CD14-positive monocyte (primary cell): ENCODE measurements at regions not wholly inside any gene's neighbourhood (a gene's known extent, or its start where the extent isn't known, plus 50 kb on each side); places are given as distances from the start of the nearest gene placed in this dataset.

ENCODE experiments used
- DNase-seq, 3 donors: peaks; one replicate each; pipeline ENCODE4 v3.0.0-alpha.2; 2011 to 2022
- H2AFZ ChIP-seq: 2 replicates; pipeline ENCODE4 v1.6.0; 2012; ENCODE audit warnings: mild to moderate bottlenecking, low read depth, low read length, inconsistent platforms; ENCODE audit not compliant: insufficient read depth, poor library complexity, severe bottlenecking
- H3K27ac ChIP-seq, 2 donors: 1 replicate in 1 of 2; 2 replicates in 1 of 2; pipeline ENCODE4 v1.5.1; 2012 to 2013; ENCODE audit warnings: low read length in 2 of 2, control low read depth in 1 of 2, inconsistent platforms in 1 of 2, low read depth in 1 of 2, mild to moderate bottlenecking in 1 of 2
- H3K27me3 ChIP-seq, 2 donors: one replicate each; pipeline versions ENCODE4 v1.6.0 to v1.6.1; 2011 to 2013; ENCODE audit warnings: low read length in 2 of 2; ENCODE audit not compliant: control insufficient read depth in 2 of 2, insufficient read depth in 2 of 2
- H3K36me3 ChIP-seq, 2 donors: replicated peaks in 1 of 2; 1 replicate in 1 of 2; 2 replicates in 1 of 2; pipeline versions ENCODE4 v1.5.1 to v1.6.1; 2012 to 2013; ENCODE audit warnings: low read length in 2 of 2, control low read depth in 1 of 2, inconsistent platforms in 1 of 2, mild to moderate bottlenecking in 1 of 2; ENCODE audit not compliant: insufficient read depth in 2 of 2, control insufficient read depth in 1 of 2
- H3K4me1 ChIP-seq, 2 donors: 1 replicate in 1 of 2; 2 replicates in 1 of 2; pipeline versions ENCODE4 v1.5.1 to v1.6.1; 2012 to 2013; ENCODE audit warnings: low read length in 2 of 2, control low read depth in 1 of 2, inconsistent platforms in 1 of 2, mild to moderate bottlenecking in 1 of 2, moderate library complexity in 1 of 2; ENCODE audit not compliant: insufficient read depth in 2 of 2, control insufficient read depth in 1 of 2
- H3K4me2 ChIP-seq: replicated peaks from 2 replicates; pipeline ENCODE3; 2012; ENCODE audit warnings: low read length, moderate library complexity, mild to moderate bottlenecking; ENCODE audit not compliant: poor library complexity, severe bottlenecking; ENCODE audit errors: extremely low read depth
- H3K4me3 ChIP-seq, 3 experiments: fragments of 200-600 bp in 1 of 3; sonication (generic) in 1 of 3; replicated peaks in 1 of 3; 1 replicate in 2 of 3; 2 replicates in 1 of 3; pipeline ENCODE4 v1.5.1; 2011 to 2013; ENCODE audit warnings: low read length in 3 of 3, mild to moderate bottlenecking in 3 of 3, control low read depth in 2 of 3, low read depth in 2 of 3, inconsistent platforms in 1 of 3, moderate library complexity in 1 of 3
- H3K79me2 ChIP-seq: 2 replicates; pipeline ENCODE4 v1.6.0; 2012; ENCODE audit warnings: mild to moderate bottlenecking, control low read depth, inconsistent platforms, low read length, moderate library complexity; ENCODE audit not compliant: insufficient read depth
- H3K9ac ChIP-seq: 2 replicates; pipeline ENCODE4 v1.6.0; 2017; ENCODE audit warnings: low read length, mild to moderate bottlenecking; ENCODE audit not compliant: insufficient read depth, poor library complexity, severe bottlenecking
- H3K9me3 ChIP-seq, 2 donors: replicated peaks in 1 of 2; 1 replicate in 1 of 2; 2 replicates in 1 of 2; pipeline versions ENCODE4 v1.5.1 to v1.6.1; 2012 to 2013; ENCODE audit warnings: low read length in 2 of 2, control low read depth in 1 of 2; ENCODE audit not compliant: control insufficient read depth in 1 of 2, insufficient read depth in 1 of 2
- H4K20me1 ChIP-seq: 2 replicates; pipeline ENCODE4 v1.6.0; 2012; ENCODE audit warnings: mild to moderate bottlenecking, low read length, control low read depth, moderate library complexity; ENCODE audit not compliant: insufficient read depth
- H3K27ac Mint-ChIP-seq, 7 donors: one replicate each; pipeline ENCODE4 v1.8.0; 2020; ENCODE audit warnings: mild to moderate bottlenecking in 7 of 7, mixed read lengths in 7 of 7, moderate library complexity in 6 of 7, inconsistent platforms in 2 of 7
- H3K27me3 Mint-ChIP-seq, 3 donors: one replicate each; pipeline ENCODE4 v1.8.0; 2021 to 2022; ENCODE audit warnings: low read depth in 3 of 3, mild to moderate bottlenecking in 3 of 3, mixed read lengths in 3 of 3, moderate library complexity in 3 of 3, inconsistent platforms in 1 of 3
- H3K36me3 Mint-ChIP-seq, 2 donors: one replicate each; pipeline ENCODE4 v1.8.0; 2020; ENCODE audit warnings: mixed read lengths in 2 of 2, inconsistent platforms in 1 of 2, mild to moderate bottlenecking in 1 of 2
- H3K4me1 Mint-ChIP-seq: one replicate; pipeline ENCODE4 v1.8.0; 2020; ENCODE audit warnings: mild to moderate bottlenecking, mixed read lengths
- H3K4me3 Mint-ChIP-seq, 2 donors: one replicate each; pipeline ENCODE4 v1.8.0; 2020; ENCODE audit warnings: mild to moderate bottlenecking in 2 of 2, mixed read lengths in 2 of 2, moderate library complexity in 1 of 2
- H3K9me3 Mint-ChIP-seq, 7 donors: one replicate each; pipeline ENCODE4 v1.8.0; 2020 to 2022; ENCODE audit warnings: mixed read lengths in 7 of 7, mild to moderate bottlenecking in 6 of 7, moderate library complexity in 6 of 7, inconsistent platforms in 2 of 7
- WGBS: methylation state at CpG from one replicate; pipeline ENCODE4 v1.1.5; 2013; ENCODE audit warnings: missing lambda C conversion rate; ENCODE audit not compliant: insufficient coverage; 5-methylcytosine and 5-hydroxymethylcytosine counted together
- intact Hi-C, 2 donors: fragments of 100-400 bp; cut with micrococcal nuclease; formaldehyde crosslinking; loops; one replicate each; pipeline versions ENCODE4 v1.15.0 to v1.15.1; 2023
- TF ChIP-seq, protein P1 (sequence below): fragments of 200-600 bp; IDR thresholded peaks from one replicate; pipeline ENCODE4 v1.8.0; 2022; ENCODE audit warnings: antibody characterized with exemption, mild to moderate bottlenecking

DNA sequence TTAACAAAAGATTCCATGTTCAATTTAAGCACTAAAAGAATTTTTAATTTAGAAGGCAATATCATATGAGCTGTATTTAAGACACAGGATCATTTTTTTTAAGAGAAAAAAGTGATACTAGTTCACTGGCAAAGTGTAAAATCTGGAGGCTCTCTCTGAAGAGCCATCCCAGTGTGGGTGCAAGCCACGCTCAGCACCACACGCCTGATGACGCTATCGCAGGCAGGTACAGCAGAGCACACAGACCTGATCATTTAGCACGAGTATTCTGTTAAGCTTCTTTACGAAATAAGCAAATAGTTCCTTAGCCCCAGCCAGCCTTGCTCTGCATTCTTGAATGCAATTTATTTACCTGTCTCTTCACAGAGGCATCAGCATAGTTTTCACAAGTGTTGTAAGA, 198.6 kb downstream of the SIPA1L2 start:
- intact Hi-C loops: no loop called here
- no peak overlapping the region for H2AFZ ChIP-seq

DNA sequence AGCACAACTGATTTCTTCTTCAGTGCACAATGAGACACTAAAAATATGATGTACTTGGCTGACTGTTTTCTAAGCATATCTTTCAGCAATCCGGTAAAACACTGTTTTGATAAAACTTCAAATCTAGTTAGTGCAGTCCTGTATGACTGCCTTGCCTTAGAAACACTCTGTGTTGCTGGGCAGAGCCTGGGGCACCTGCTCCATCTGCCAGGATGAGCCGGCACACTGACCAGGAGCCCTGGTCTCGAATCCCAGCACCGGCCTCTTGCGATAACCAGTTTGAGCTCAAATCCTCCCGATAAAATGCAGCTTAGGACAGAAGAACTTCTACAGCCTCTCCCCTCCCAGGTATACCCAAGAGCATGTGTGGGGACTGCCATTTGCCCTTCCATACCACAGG, 199.5 kb downstream of the SIPA1L2 start:
- no peak overlapping the region for H2AFZ ChIP-seq
- no peaks in the 10 kb centered on the region for H3K79me2 ChIP-seq
- H3K4me2 ChIP-seq: no peak overlapping the region
- Mint-ChIP-seq H3K36me3 (peaks cover 32 to 39% of the 10 kb centered on the region in 2 donors), H3K27me3 (peaks cover 0 to 2% (median 0%) of the 10 kb centered on the region in 3 donors), H3K4me3 (no peak overlapping the region), H3K9me3 (no peaks in the 10 kb centered on the region), H3K4me1 (no peaks in the 10 kb centered on the region), H3K27ac (no peak overlapping the region)
- H3K27ac ChIP-seq: no peak overlapping the region
- 95% methylated on average over 4 of the region's 6 CpGs for WGBS
- intact Hi-C loops: no loop called here
- H3K27me3 ChIP-seq: no peaks in the 10 kb centered on the region
- no peaks in the 10 kb centered on the region for H3K9me3 ChIP-seq
- TF ChIP-seq, protein P1, sequence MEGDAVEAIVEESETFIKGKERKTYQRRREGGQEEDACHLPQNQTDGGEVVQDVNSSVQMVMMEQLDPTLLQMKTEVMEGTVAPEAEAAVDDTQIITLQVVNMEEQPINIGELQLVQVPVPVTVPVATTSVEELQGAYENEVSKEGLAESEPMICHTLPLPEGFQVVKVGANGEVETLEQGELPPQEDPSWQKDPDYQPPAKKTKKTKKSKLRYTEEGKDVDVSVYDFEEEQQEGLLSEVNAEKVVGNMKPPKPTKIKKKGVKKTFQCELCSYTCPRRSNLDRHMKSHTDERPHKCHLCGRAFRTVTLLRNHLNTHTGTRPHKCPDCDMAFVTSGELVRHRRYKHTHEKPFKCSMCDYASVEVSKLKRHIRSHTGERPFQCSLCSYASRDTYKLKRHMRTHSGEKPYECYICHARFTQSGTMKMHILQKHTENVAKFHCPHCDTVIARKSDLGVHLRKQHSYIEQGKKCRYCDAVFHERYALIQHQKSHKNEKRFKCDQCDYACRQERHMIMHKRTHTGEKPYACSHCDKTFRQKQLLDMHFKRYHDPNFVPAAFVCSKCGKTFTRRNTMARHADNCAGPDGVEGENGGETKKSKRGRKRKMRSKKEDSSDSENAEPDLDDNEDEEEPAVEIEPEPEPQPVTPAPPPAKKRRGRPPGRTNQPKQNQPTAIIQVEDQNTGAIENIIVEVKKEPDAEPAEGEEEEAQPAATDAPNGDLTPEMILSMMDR: no peak
- H3K9ac ChIP-seq: no peak overlapping the region
- H4K20me1 ChIP-seq: no peaks in the 10 kb centered on the region
- no peaks in the 10 kb centered on the region for H3K4me1 ChIP-seq
- H3K4me3 ChIP-seq: no peak overlapping the region
- peaks cover 0 to 18% of the 10 kb centered on the region in 2 donors for H3K36me3 ChIP-seq
- DNase-seq: no peak

More for the DNA sequence above, 198.6 kb downstream of the SIPA1L2 start:
- Mint-ChIP-seq H3K27ac (no peak overlapping the region), H3K36me3 (peaks cover 35 to 44% of the 10 kb centered on the region in 2 donors), H3K9me3 (peaks cover 0 to 2% (median 0%) of the 10 kb centered on the region in 7 donors), H3K4me1 (no peaks in the 10 kb centered on the region), H3K4me3 (no peak overlapping the region), H3K27me3 (peaks cover 0 to 2% (median 0%) of the 10 kb centered on the region in 3 donors)
- Histone ChIP-seq H3K4me3 (no peak overlapping the region), H4K20me1 (no peaks in the 10 kb centered on the region), H3K27ac (no peak overlapping the region), H3K4me1 (no peaks in the 10 kb centered on the region), H3K4me2 (no peak overlapping the region), H3K27me3 (no peaks in the 10 kb centered on the region), H3K36me3 (peaks cover 0 to 22% of the 10 kb centered on the region in 2 donors), H3K9ac (no peak overlapping the region), H3K9me3 (no peaks in the 10 kb centered on the region), H3K79me2 (no peaks in the 10 kb centered on the region)
- WGBS: 100% methylated on average over 5 of the region's 6 CpGs
- TF ChIP-seq, protein P1: no peak
- no peak for DNase-seq
